ENCODE measurements at regions not wholly inside any gene's neighbourhood (a gene's known extent, or its start where the extent isn't known, plus 50 kb on each side); places are given as distances from the start of the nearest gene placed in this dataset.
A peak's percentile ranks its signal among the peaks of the same experiment; 100 is the strongest.

GRCh38 chr1:11391886-11392285 lies 87.1 kb upstream of the DISP3 start:
- Histone ChIP-seq H3K4me3 (replicated peaks in 1 of 3; ENCODE audit: low read depth in 2 of 3, low read length in 3 of 3) (no peak overlapping the region), H3K27ac (ENCODE audit: low read depth in 1 of 2, low read length in 2 of 2) (no peak overlapping the region), H3K9me3 (replicated peaks in 1 of 2; ENCODE audit: control insufficient read depth in 1 of 2, insufficient read depth in 1 of 2, low read length in 2 of 2) (no peaks in the 10 kb centered on the region), H3K4me2 (replicated peaks; ENCODE audit: extremely low read depth, low read length, poor library complexity, severe bottlenecking) (no peak overlapping the region), H4K20me1 (ENCODE audit: insufficient read depth, low read length) (no peaks in the 10 kb centered on the region), H3K9ac (ENCODE audit: insufficient read depth, low read length, poor library complexity, severe bottlenecking) (no peak overlapping the region), H3K4me1 (ENCODE audit: control insufficient read depth in 1 of 2, insufficient read depth in 2 of 2, low read length in 2 of 2) (no peaks in the 10 kb centered on the region), H3K27me3 (ENCODE audit: control insufficient read depth in 2 of 2, insufficient read depth in 2 of 2, low read length in 2 of 2) (no peaks in the 10 kb centered on the region), H3K36me3 (replicated peaks in 1 of 2; ENCODE audit: control insufficient read depth in 1 of 2, insufficient read depth in 2 of 2, low read length in 2 of 2) (no peaks in the 10 kb centered on the region), H2AFZ (ENCODE audit: insufficient read depth, low read depth, low read length, poor library complexity, severe bottlenecking) (no peak overlapping the region), H3K79me2 (ENCODE audit: insufficient read depth, low read length) (no peaks in the 10 kb centered on the region)
- Mint-ChIP-seq H3K27me3 (ENCODE audit: low read depth in 3 of 3) (peaks cover 6 to 17% (median 9%) of the 10 kb centered on the region in 3 donors), H3K27ac (no peak overlapping the region), H3K9me3 (peaks cover 0 to 2% (median 0%) of the 10 kb centered on the region in 7 donors), H3K4me1 (no peaks in the 10 kb centered on the region), H3K4me3 (no peak overlapping the region), H3K36me3 (no peaks in the 10 kb centered on the region)
- DNase-seq = no peak
- TF ChIP-seq, protein P1, sequence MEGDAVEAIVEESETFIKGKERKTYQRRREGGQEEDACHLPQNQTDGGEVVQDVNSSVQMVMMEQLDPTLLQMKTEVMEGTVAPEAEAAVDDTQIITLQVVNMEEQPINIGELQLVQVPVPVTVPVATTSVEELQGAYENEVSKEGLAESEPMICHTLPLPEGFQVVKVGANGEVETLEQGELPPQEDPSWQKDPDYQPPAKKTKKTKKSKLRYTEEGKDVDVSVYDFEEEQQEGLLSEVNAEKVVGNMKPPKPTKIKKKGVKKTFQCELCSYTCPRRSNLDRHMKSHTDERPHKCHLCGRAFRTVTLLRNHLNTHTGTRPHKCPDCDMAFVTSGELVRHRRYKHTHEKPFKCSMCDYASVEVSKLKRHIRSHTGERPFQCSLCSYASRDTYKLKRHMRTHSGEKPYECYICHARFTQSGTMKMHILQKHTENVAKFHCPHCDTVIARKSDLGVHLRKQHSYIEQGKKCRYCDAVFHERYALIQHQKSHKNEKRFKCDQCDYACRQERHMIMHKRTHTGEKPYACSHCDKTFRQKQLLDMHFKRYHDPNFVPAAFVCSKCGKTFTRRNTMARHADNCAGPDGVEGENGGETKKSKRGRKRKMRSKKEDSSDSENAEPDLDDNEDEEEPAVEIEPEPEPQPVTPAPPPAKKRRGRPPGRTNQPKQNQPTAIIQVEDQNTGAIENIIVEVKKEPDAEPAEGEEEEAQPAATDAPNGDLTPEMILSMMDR (IDR thresholded peaks at IDR 0.05) = no peak
- intact Hi-C loops (cut with micrococcal nuclease) = no loop called here
- 94% methylated on average over 3 of the region's 8 CpGs for WGBS (ENCODE audit: insufficient coverage)

GRCh38 chr1:11394592-11395245 lies 84.2 kb upstream of the DISP3 start:
- Histone ChIP-seq H3K4me1 (ENCODE audit: control insufficient read depth in 1 of 2, insufficient read depth in 2 of 2, low read length in 2 of 2) (no peaks in the 10 kb centered on the region), H3K4me3 (replicated peaks in 1 of 3; ENCODE audit: low read depth in 2 of 3, low read length in 3 of 3) (no peak overlapping the region), H3K36me3 (replicated peaks in 1 of 2; ENCODE audit: control insufficient read depth in 1 of 2, insufficient read depth in 2 of 2, low read length in 2 of 2) (no peaks in the 10 kb centered on the region), H3K27me3 (ENCODE audit: control insufficient read depth in 2 of 2, insufficient read depth in 2 of 2, low read length in 2 of 2) (no peaks in the 10 kb centered on the region), H4K20me1 (ENCODE audit: insufficient read depth, low read length) (no peaks in the 10 kb centered on the region), H3K27ac (ENCODE audit: low read depth in 1 of 2, low read length in 2 of 2) (no peak overlapping the region), H3K9ac (ENCODE audit: insufficient read depth, low read length, poor library complexity, severe bottlenecking) (no peak overlapping the region), H2AFZ (ENCODE audit: insufficient read depth, low read depth, low read length, poor library complexity, severe bottlenecking) (no peak overlapping the region), H3K79me2 (ENCODE audit: insufficient read depth, low read length) (no peaks in the 10 kb centered on the region), H3K9me3 (replicated peaks in 1 of 2; ENCODE audit: control insufficient read depth in 1 of 2, insufficient read depth in 1 of 2, low read length in 2 of 2) (no peaks in the 10 kb centered on the region), H3K4me2 (replicated peaks; ENCODE audit: extremely low read depth, low read length, poor library complexity, severe bottlenecking) (no peak overlapping the region)
- intact Hi-C loops (cut with micrococcal nuclease) = no loop called here
- Mint-ChIP-seq H3K27ac (peak overlapping the region in 1 of 7 donors; percentile 3), H3K36me3 (no peaks in the 10 kb centered on the region), H3K27me3 (ENCODE audit: low read depth in 3 of 3) (peaks cover 5 to 10% (median 9%) of the 10 kb centered on the region in 3 donors), H3K4me1 (no peaks in the 10 kb centered on the region), H3K9me3 (peaks cover 0 to 2% (median 0%) of the 10 kb centered on the region in 7 donors), H3K4me3 (no peak overlapping the region)
- WGBS (ENCODE audit: insufficient coverage) = 22% methylated on average over 6 of the region's 10 CpGs
- no peak for DNase-seq
- TF ChIP-seq, protein P1 (IDR thresholded peaks at IDR 0.05) = no peak

Data from CD14-positive monocyte (primary cell).